Fibroblast of mammary gland (primary cell): ENCODE measurements at regions not wholly inside any gene's neighbourhood (a gene's known extent, or its start where the extent isn't known, plus 50 kb on each side); places are given as distances from the start of the nearest gene placed in this dataset.
"Not testable (repeated sequence)": the region's sequence is repeated elsewhere in the genome, so short reads cannot be mapped to it uniquely, and the experiment has no call there.

Experiments
- DNase-seq: peaks from one replicate; pipeline ENCODE4 v3.0.0-alpha.2; 2010; ENCODE audit warnings: low read depth
- H3K4me3 ChIP-seq: 2 replicates; pipeline ENCODE4 v1.5.1; 2011; ENCODE audit warnings: low read depth, mild to moderate bottlenecking, low read length, moderate library complexity; ENCODE audit not compliant: control insufficient read depth
- CTCF ChIP-seq: conservative IDR thresholded peaks from 2 replicates; pipeline ENCODE4 v1.5.1; 2011; ENCODE audit warnings: low read depth, low read length, inconsistent platforms; ENCODE audit not compliant: control insufficient read depth, insufficient read depth

GRCh38 chr1:90282811-90283210, 287.9 kb downstream of the ZNF326 start:
- H3K4me3 ChIP-seq: no peak overlapping the region
- DNase-seq: no peak
- no peak for TF ChIP-seq CTCF

- H3K4me3 ChIP-seq, DNase-seq: not testable (repeated sequence)
These were observed 287.0 kb downstream of the ZNF326 start for GRCh38 chr1:90281886-90282285.

- no peak for TF ChIP-seq CTCF
- DNase-seq: no peak
- no peak overlapping the region for H3K4me3 ChIP-seq
These were observed 282.4 kb downstream of the ZNF326 start for GRCh38 chr1:90277270-90277669.

GRCh38 chr1:90274376-90274775, 279.5 kb downstream of the ZNF326 start:
- DNase-seq: no peak
- no peak overlapping the region for H3K4me3 ChIP-seq
- TF ChIP-seq CTCF: no peak

GRCh38 chr1:90273241-90273774, 278.4 kb downstream of the ZNF326 start:
- no peak for DNase-seq
- TF ChIP-seq CTCF: no peak
- H3K4me3 ChIP-seq: no peak overlapping the region

GRCh38 chr1:90262791-90263190, 267.9 kb downstream of the ZNF326 start:
- no peak for TF ChIP-seq CTCF
- DNase-seq: no peak

GRCh38 chr1:90262286-90262685, 267.4 kb downstream of the ZNF326 start:
- TF ChIP-seq CTCF: no peak
- no peak for DNase-seq
- no peak overlapping the region for H3K4me3 ChIP-seq

More at GRCh38 chr1:90262791-90263190, 267.9 kb downstream of the ZNF326 start:
- no peak overlapping the region for H3K4me3 ChIP-seq
